HCT116 (cell line): ENCODE measurements at regions not wholly inside any gene's neighbourhood (a gene's known extent, or its start where the extent isn't known, plus 50 kb on each side); places are given as distances from the start of the nearest gene placed in this dataset.

Experiments used
- JUND ChIP-seq: IDR thresholded peaks from 2 replicates; pipeline ENCODE4 v1.6.1; 2012
- YY1 ChIP-seq: IDR thresholded peaks from 2 replicates; pipeline ENCODE4 v1.6.1; 2011; ENCODE audit warnings: low read length, low read depth, moderate library complexity, mild to moderate bottlenecking; ENCODE audit not compliant: insufficient replicate concordance; ENCODE audit errors: extremely low read depth
- TF ChIP-seq, protein P1 (sequence below), 3 experiments: fragments of 200-600 bp in 1 of 3; sonication (generic) in 1 of 3; IDR thresholded peaks in 2 of 3; conservative IDR thresholded peaks in 1 of 3; 2 replicates each; pipeline ENCODE4 v1.5.1; 2012 to 2017; ENCODE audit warnings: low read depth in 2 of 3, low read length in 2 of 3, antibody characterized with exemption in 1 of 3, borderline replicate concordance in 1 of 3, control low read depth in 1 of 3, mild to moderate bottlenecking in 1 of 3, mixed read lengths in 1 of 3, mixed run types in 1 of 3, moderate library complexity in 1 of 3; ENCODE audit not compliant: insufficient read depth in 1 of 3

DNA sequence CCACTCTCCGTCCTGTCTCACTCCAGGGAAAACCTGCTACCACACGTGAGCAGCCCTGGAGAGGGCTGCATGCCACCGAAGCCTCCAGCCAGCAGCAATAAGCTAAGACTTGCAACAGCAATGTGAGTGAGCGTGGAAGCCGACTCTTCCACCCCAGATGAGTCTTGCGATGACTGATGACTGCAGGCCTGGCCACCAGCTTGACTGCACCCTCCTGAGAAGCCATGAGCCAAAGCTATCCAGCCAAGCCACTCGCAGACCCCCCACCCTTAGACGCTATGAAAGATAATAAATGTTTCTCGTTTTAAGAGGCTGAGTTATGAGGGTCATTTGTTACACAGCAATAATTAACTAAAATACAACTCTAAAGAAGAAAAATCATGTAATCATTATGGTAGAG, 118.6 kb upstream of the GALNT2 start:
- TF ChIP-seq JUND (no peak), YY1 (no peak)
- TF ChIP-seq, protein P1, sequence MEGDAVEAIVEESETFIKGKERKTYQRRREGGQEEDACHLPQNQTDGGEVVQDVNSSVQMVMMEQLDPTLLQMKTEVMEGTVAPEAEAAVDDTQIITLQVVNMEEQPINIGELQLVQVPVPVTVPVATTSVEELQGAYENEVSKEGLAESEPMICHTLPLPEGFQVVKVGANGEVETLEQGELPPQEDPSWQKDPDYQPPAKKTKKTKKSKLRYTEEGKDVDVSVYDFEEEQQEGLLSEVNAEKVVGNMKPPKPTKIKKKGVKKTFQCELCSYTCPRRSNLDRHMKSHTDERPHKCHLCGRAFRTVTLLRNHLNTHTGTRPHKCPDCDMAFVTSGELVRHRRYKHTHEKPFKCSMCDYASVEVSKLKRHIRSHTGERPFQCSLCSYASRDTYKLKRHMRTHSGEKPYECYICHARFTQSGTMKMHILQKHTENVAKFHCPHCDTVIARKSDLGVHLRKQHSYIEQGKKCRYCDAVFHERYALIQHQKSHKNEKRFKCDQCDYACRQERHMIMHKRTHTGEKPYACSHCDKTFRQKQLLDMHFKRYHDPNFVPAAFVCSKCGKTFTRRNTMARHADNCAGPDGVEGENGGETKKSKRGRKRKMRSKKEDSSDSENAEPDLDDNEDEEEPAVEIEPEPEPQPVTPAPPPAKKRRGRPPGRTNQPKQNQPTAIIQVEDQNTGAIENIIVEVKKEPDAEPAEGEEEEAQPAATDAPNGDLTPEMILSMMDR (IDR thresholded peaks at IDR 0.05 in 2 of 3, conservative IDR thresholded peaks at IDR 0.05 in 1 of 3; ENCODE audit: borderline replicate concordance in 1 of 3, insufficient read depth in 1 of 3, low read depth in 2 of 3, low read length in 2 of 3) = no peak
